Spleen (tissue), 7 donors: ENCODE measurements at regions not wholly inside any gene's neighbourhood (a gene's known extent, or its start where the extent isn't known, plus 50 kb on each side); places are given as distances from the start of the nearest gene placed in this dataset.

Experiments used
- CTCF ChIP-seq, 11 experiments: fragments of 200-600 bp in 7 of 11; fragments of 450-650 bp in 4 of 11; sonication (generic) in 4 of 11; IDR thresholded peaks in 8 of 11; conservative IDR thresholded peaks in 3 of 11; 1 replicate in 7 of 11; 2 replicates in 4 of 11; pipeline versions ENCODE4 v1.4.0 to v1.8.0; 2016 to 2021; ENCODE audit warnings: antibody characterized with exemption in 11 of 11, inconsistent platforms in 4 of 11, mild to moderate bottlenecking in 1 of 11
- POLR2A ChIP-seq, 3 donors: fragments of 450-650 bp; IDR thresholded peaks; one replicate each; pipeline ENCODE4 v1.5.1; 2017; ENCODE audit warnings: antibody characterized with exemption in 3 of 3, mild to moderate bottlenecking in 1 of 3
- donor health status: DM: no; HTN: no; CAD: no; lungs with moderate emphysema.
- donor health status: DM: no; HTN: no; CAD: no.
- donor health status: DM: no; HTN: no; CAD: no.

GRCh38 chr1:198443365-198444233 lies 96.9 kb downstream of the ATP6V1G3 start:
- TF ChIP-seq CTCF (IDR thresholded peaks at IDR 0.05 in 8 of 11, conservative IDR thresholded peaks at IDR 0.05 in 3 of 11) (no peak), POLR2A (IDR thresholded peaks at IDR 0.05) (no peak)
